MM.1S (cell line): ENCODE measurements at regions not wholly inside any gene's neighbourhood (a gene's known extent, or its start where the extent isn't known, plus 50 kb on each side); places are given as distances from the start of the nearest gene placed in this dataset.

ENCODE experiments used
- EZH2 ChIP-seq: fragments of 300-600 bp; sonication (generic); optimal IDR thresholded peaks from 2 replicates; pipeline ENCODE3; 2017; ENCODE audit warnings: low read depth, mild to moderate bottlenecking, antibody characterized with exemption, low read length, mixed read lengths
- EZH2phosphoT487 ChIP-seq: fragments of 300-600 bp; sonication (generic); IDR thresholded peaks from 2 replicates; pipeline ENCODE4 v1.6.1; 2018; ENCODE audit warnings: antibody characterized with exemption, low read length
- TF ChIP-seq, protein P1 (sequence below): fragments of 300-600 bp; sonication (generic); IDR thresholded peaks from 2 replicates; pipeline ENCODE4 v1.5.1; 2016; ENCODE audit warnings: antibody characterized with exemption, low read length, mixed read lengths

- TF ChIP-seq, protein P1, sequence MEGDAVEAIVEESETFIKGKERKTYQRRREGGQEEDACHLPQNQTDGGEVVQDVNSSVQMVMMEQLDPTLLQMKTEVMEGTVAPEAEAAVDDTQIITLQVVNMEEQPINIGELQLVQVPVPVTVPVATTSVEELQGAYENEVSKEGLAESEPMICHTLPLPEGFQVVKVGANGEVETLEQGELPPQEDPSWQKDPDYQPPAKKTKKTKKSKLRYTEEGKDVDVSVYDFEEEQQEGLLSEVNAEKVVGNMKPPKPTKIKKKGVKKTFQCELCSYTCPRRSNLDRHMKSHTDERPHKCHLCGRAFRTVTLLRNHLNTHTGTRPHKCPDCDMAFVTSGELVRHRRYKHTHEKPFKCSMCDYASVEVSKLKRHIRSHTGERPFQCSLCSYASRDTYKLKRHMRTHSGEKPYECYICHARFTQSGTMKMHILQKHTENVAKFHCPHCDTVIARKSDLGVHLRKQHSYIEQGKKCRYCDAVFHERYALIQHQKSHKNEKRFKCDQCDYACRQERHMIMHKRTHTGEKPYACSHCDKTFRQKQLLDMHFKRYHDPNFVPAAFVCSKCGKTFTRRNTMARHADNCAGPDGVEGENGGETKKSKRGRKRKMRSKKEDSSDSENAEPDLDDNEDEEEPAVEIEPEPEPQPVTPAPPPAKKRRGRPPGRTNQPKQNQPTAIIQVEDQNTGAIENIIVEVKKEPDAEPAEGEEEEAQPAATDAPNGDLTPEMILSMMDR = no peak
- TF ChIP-seq EZH2 (no peak), EZH2phosphoT487 (no peak)
Observed at GRCh38 chr12:47020211-47020821, 59.1 kb upstream of the PCED1B start.
